ENCODE measurements at regions not wholly inside any gene's neighbourhood (a gene's known extent, or its start where the extent isn't known, plus 50 kb on each side); places are given as distances from the start of the nearest gene placed in this dataset.
"Not testable (repeated sequence)": the region's sequence is repeated elsewhere in the genome, so short reads cannot be mapped to it uniquely, and the experiment has no call there.

GRCh38 chr4:10388146-10388545, 69.1 kb downstream of the ZNF518B start:
- peaks cover 14 to 18% of the 10 kb centered on the region in 2 donors for H3K27me3 Mint-ChIP-seq
- H3K9me3 Mint-ChIP-seq; H3K27ac Mint-ChIP-seq; H3K4me1 Mint-ChIP-seq (ENCODE audit: low read depth in 2 of 2); H3K4me3 Mint-ChIP-seq; DNase-seq; ATAC-seq (replicated peaks); H3K36me3 Mint-ChIP-seq (ENCODE audit: insufficient read depth): not testable (repeated sequence)

GRCh38 chr4:10385994-10386394, 71.2 kb downstream of the ZNF518B start:
- no peaks in the 10 kb centered on the region for H3K9me3 Mint-ChIP-seq
- H3K27ac Mint-ChIP-seq: no peak overlapping the region
- ATAC-seq (replicated peaks) (no peak), DNase-seq (no peak)
- no peak overlapping the region for H3K4me3 Mint-ChIP-seq
- H3K4me1 Mint-ChIP-seq (ENCODE audit: low read depth in 2 of 2): no peaks in the 10 kb centered on the region
- no peaks in the 10 kb centered on the region for H3K36me3 Mint-ChIP-seq (ENCODE audit: insufficient read depth)
- peaks cover 19 to 27% of the 10 kb centered on the region in 2 donors for H3K27me3 Mint-ChIP-seq

GRCh38 chr4:10384974-10385373, 72.3 kb downstream of the ZNF518B start:
- Mint-ChIP-seq H3K27me3 (peaks cover 20 to 28% of the 10 kb centered on the region in 2 donors), H3K9me3 (no peaks in the 10 kb centered on the region), H3K4me3 (no peak overlapping the region), H3K27ac (no peak overlapping the region), H3K36me3 (ENCODE audit: insufficient read depth) (no peaks in the 10 kb centered on the region), H3K4me1 (ENCODE audit: low read depth in 2 of 2) (no peaks in the 10 kb centered on the region)
- ATAC-seq (replicated peaks) (no peak), DNase-seq (no peak)

GRCh38 chr4:10383417-10383816, 73.8 kb downstream of the ZNF518B start:
- Mint-ChIP-seq H3K27me3 (peaks cover 20 to 28% of the 10 kb centered on the region in 2 donors), H3K36me3 (ENCODE audit: insufficient read depth) (no peaks in the 10 kb centered on the region), H3K9me3 (no peaks in the 10 kb centered on the region), H3K4me3 (no peak overlapping the region), H3K27ac (no peak overlapping the region), H3K4me1 (ENCODE audit: low read depth in 2 of 2) (no peaks in the 10 kb centered on the region)
- ATAC-seq (replicated peaks): no peak
- no peak for DNase-seq

GRCh38 chr4:10382171-10382570, 75.1 kb downstream of the ZNF518B start:
- not testable (repeated sequence) for H3K27ac Mint-ChIP-seq; DNase-seq; H3K36me3 Mint-ChIP-seq (ENCODE audit: insufficient read depth); H3K4me1 Mint-ChIP-seq (ENCODE audit: low read depth in 2 of 2); ATAC-seq (replicated peaks); H3K9me3 Mint-ChIP-seq; H3K4me3 Mint-ChIP-seq
- peaks cover 20 to 36% of the 10 kb centered on the region in 2 donors for H3K27me3 Mint-ChIP-seq

GRCh38 chr4:10381146-10381545, 76.1 kb downstream of the ZNF518B start:
- peaks cover 20 to 36% of the 10 kb centered on the region in 2 donors for H3K27me3 Mint-ChIP-seq
- no peaks in the 10 kb centered on the region for H3K9me3 Mint-ChIP-seq
- ATAC-seq (replicated peaks) (no peak), DNase-seq (no peak)
- no peak overlapping the region for H3K4me3 Mint-ChIP-seq
- no peaks in the 10 kb centered on the region for H3K36me3 Mint-ChIP-seq (ENCODE audit: insufficient read depth)
- no peaks in the 10 kb centered on the region for H3K4me1 Mint-ChIP-seq (ENCODE audit: low read depth in 2 of 2)
- H3K27ac Mint-ChIP-seq: no peak overlapping the region

GRCh38 chr4:10380735-10381134, 76.5 kb downstream of the ZNF518B start:
- DNase-seq (no peak), ATAC-seq (replicated peaks) (no peak)
- no peak overlapping the region for H3K4me3 Mint-ChIP-seq
- no peaks in the 10 kb centered on the region for H3K9me3 Mint-ChIP-seq
- peaks cover 20 to 36% of the 10 kb centered on the region in 2 donors for H3K27me3 Mint-ChIP-seq
- H3K4me1 Mint-ChIP-seq (ENCODE audit: low read depth in 2 of 2): no peaks in the 10 kb centered on the region
- no peak overlapping the region for H3K27ac Mint-ChIP-seq
- no peaks in the 10 kb centered on the region for H3K36me3 Mint-ChIP-seq (ENCODE audit: insufficient read depth)

- no peak overlapping the region for H3K27ac Mint-ChIP-seq
- no peak for ATAC-seq (replicated peaks)
- H3K36me3 Mint-ChIP-seq (ENCODE audit: insufficient read depth): no peaks in the 10 kb centered on the region
- H3K9me3 Mint-ChIP-seq: no peaks in the 10 kb centered on the region
- no peak overlapping the region for H3K4me3 Mint-ChIP-seq
- peaks cover 3 to 6% of the 10 kb centered on the region in 2 donors for H3K27me3 Mint-ChIP-seq
- DNase-seq: no peak
- no peaks in the 10 kb centered on the region for H3K4me1 Mint-ChIP-seq (ENCODE audit: low read depth in 2 of 2)
Measured at GRCh38 chr4:10371869-10372471, 85.3 kb downstream of the ZNF518B start.

- no peak overlapping the region for H3K27ac Mint-ChIP-seq
- H3K4me1 Mint-ChIP-seq (ENCODE audit: low read depth in 2 of 2): no peaks in the 10 kb centered on the region
- no peak overlapping the region for H3K4me3 Mint-ChIP-seq
- no peak for DNase-seq
- H3K9me3 Mint-ChIP-seq: no peaks in the 10 kb centered on the region
- no peaks in the 10 kb centered on the region for H3K36me3 Mint-ChIP-seq (ENCODE audit: insufficient read depth)
- H3K27me3 Mint-ChIP-seq: peaks cover 4 to 9% of the 10 kb centered on the region in 2 donors
- no peak for ATAC-seq (replicated peaks)
Measured at GRCh38 chr4:10371121-10371520, 86.1 kb downstream of the ZNF518B start.

GRCh38 chr4:10369517-10369916, 87.7 kb downstream of the ZNF518B start:
- no peaks in the 10 kb centered on the region for H3K4me1 Mint-ChIP-seq (ENCODE audit: low read depth in 2 of 2)
- H3K27ac Mint-ChIP-seq: no peak overlapping the region
- no peaks in the 10 kb centered on the region for H3K36me3 Mint-ChIP-seq (ENCODE audit: insufficient read depth)
- peaks cover 4 to 9% of the 10 kb centered on the region in 2 donors for H3K27me3 Mint-ChIP-seq
- DNase-seq: no peak
- no peak overlapping the region for H3K4me3 Mint-ChIP-seq
- H3K9me3 Mint-ChIP-seq: no peaks in the 10 kb centered on the region
- ATAC-seq (replicated peaks): no peak

GRCh38 chr4:10366628-10367027, 90.6 kb downstream of the ZNF518B start:
- Mint-ChIP-seq H3K9me3 (peaks cover 0 to 2% of the 10 kb centered on the region in 2 donors), H3K27me3 (peaks cover 14 to 29% of the 10 kb centered on the region in 2 donors), H3K4me3 (no peak overlapping the region), H3K27ac (no peak overlapping the region), H3K4me1 (ENCODE audit: low read depth in 2 of 2) (no peaks in the 10 kb centered on the region), H3K36me3 (ENCODE audit: insufficient read depth) (no peaks in the 10 kb centered on the region)
- DNase-seq: no peak
- no peak for ATAC-seq (replicated peaks)

GRCh38 chr4:10364194-10364593, 93.0 kb downstream of the ZNF518B start:
- DNase-seq (no peak), ATAC-seq (replicated peaks) (no peak)
- no peaks in the 10 kb centered on the region for H3K36me3 Mint-ChIP-seq (ENCODE audit: insufficient read depth)
- H3K4me1 Mint-ChIP-seq (ENCODE audit: low read depth in 2 of 2): no peaks in the 10 kb centered on the region
- H3K4me3 Mint-ChIP-seq: no peak overlapping the region
- peaks cover 0 to 2% of the 10 kb centered on the region in 2 donors for H3K9me3 Mint-ChIP-seq
- H3K27ac Mint-ChIP-seq: no peak overlapping the region
- H3K27me3 Mint-ChIP-seq: peaks cover 20 to 51% of the 10 kb centered on the region in 2 donors

GRCh38 chr4:10354746-10355145, 102.5 kb downstream of the ZNF518B start:
- peaks cover 26 to 73% of the 10 kb centered on the region in 2 donors for H3K27me3 Mint-ChIP-seq
- no peaks in the 10 kb centered on the region for H3K36me3 Mint-ChIP-seq (ENCODE audit: insufficient read depth)
- ATAC-seq (replicated peaks): no peak
- H3K27ac Mint-ChIP-seq: no peak overlapping the region
- DNase-seq: no peak
- H3K9me3 Mint-ChIP-seq: peaks cover 0 to 12% of the 10 kb centered on the region in 2 donors
- H3K4me1 Mint-ChIP-seq (ENCODE audit: low read depth in 2 of 2): no peaks in the 10 kb centered on the region
- H3K4me3 Mint-ChIP-seq: no peak overlapping the region

- no peak for DNase-seq
- peaks cover 0 to 12% of the 10 kb centered on the region in 2 donors for H3K9me3 Mint-ChIP-seq
- H3K36me3 Mint-ChIP-seq (ENCODE audit: insufficient read depth): no peaks in the 10 kb centered on the region
- H3K4me3 Mint-ChIP-seq: no peak overlapping the region
- no peak overlapping the region for H3K27ac Mint-ChIP-seq
- H3K27me3 Mint-ChIP-seq: peaks cover 24 to 76% of the 10 kb centered on the region in 2 donors
- ATAC-seq (replicated peaks): no peak
- H3K4me1 Mint-ChIP-seq (ENCODE audit: low read depth in 2 of 2): no peaks in the 10 kb centered on the region
Measured at GRCh38 chr4:10354225-10354624, 103.0 kb downstream of the ZNF518B start.
